GM18867 (cell line): ENCODE measurements at regions not wholly inside any gene's neighbourhood (a gene's known extent, or its start where the extent isn't known, plus 50 kb on each side); places are given as distances from the start of the nearest gene placed in this dataset.
A peak's percentile ranks its signal among the peaks of the same experiment; 100 is the strongest.
"Not testable (repeated sequence)": the region's sequence is repeated elsewhere in the genome, so short reads cannot be mapped to it uniquely, and the experiment has no call there.

Experiments used
- ATAC-seq: cut with Tn5 transposase; IDR thresholded peaks from one replicate; pipeline ENCODE4 v1.9.1; 2021; ENCODE audit warnings: mild to moderate bottlenecking, moderate library complexity; ENCODE audit not compliant: unreplicated experiment

- ATAC-seq, result no peak
Observed at GRCh38 chr2:145755019-145755837, 1235.3 kb upstream of the ZEB2 start.

- ATAC-seq, result no peak
Observed at GRCh38 chr2:145753966-145754365, 1234.0 kb upstream of the ZEB2 start.

GRCh38 chr2:145753041-145753608 is 1233.2 kb upstream of the ZEB2 start:
- ATAC-seq, result no peak

- ATAC-seq, result peak; percentile 33
Observed at GRCh38 chr2:145752091-145752806, 1232.3 kb upstream of the ZEB2 start.

- peak; percentile 79 for ATAC-seq
Observed at GRCh38 chr2:145751629-145752028, 1231.7 kb upstream of the ZEB2 start.

- no peak for ATAC-seq
Observed at GRCh38 chr2:145751155-145751554, 1231.2 kb upstream of the ZEB2 start.

- no peak for ATAC-seq
Observed at GRCh38 chr2:145750612-145751011, 1230.7 kb upstream of the ZEB2 start.

GRCh38 chr2:145750144-145750543 is 1230.2 kb upstream of the ZEB2 start:
- no peak for ATAC-seq

GRCh38 chr2:145749556-145749955 is 1229.6 kb upstream of the ZEB2 start:
- no peak for ATAC-seq

- peak; percentile 60 for ATAC-seq
Observed at GRCh38 chr2:145748927-145749326, 1229.0 kb upstream of the ZEB2 start.

GRCh38 chr2:145747715-145748114 is 1227.8 kb upstream of the ZEB2 start:
- no peak for ATAC-seq

GRCh38 chr2:145745387-145745721 is 1225.4 kb upstream of the ZEB2 start:
- ATAC-seq, result not testable (repeated sequence)

GRCh38 chr2:145744541-145745386 is 1224.8 kb upstream of the ZEB2 start:
- ATAC-seq, result peak; percentile 77

- ATAC-seq, result no peak
Observed at GRCh38 chr2:145743011-145743410, 1223.1 kb upstream of the ZEB2 start.

GRCh38 chr2:145741636-145742035 is 1221.7 kb upstream of the ZEB2 start:
- no peak for ATAC-seq

GRCh38 chr2:145741181-145741580 is 1221.3 kb upstream of the ZEB2 start:
- ATAC-seq, result no peak

- no peak for ATAC-seq
Observed at GRCh38 chr2:145740302-145740701, 1220.4 kb upstream of the ZEB2 start.

- peak; percentile 63 for ATAC-seq
Observed at GRCh38 chr2:145739681-145740080, 1219.8 kb upstream of the ZEB2 start.

- no peak for ATAC-seq
Observed at GRCh38 chr2:145736871-145737270, 1217.0 kb upstream of the ZEB2 start.

GRCh38 chr2:145731467-145731866 is 1211.5 kb upstream of the ZEB2 start:
- no peak for ATAC-seq
